K562 (cell line): ENCODE measurements at regions not wholly inside any gene's neighbourhood (a gene's known extent, or its start where the extent isn't known, plus 50 kb on each side); places are given as distances from the start of the nearest gene placed in this dataset.

ENCODE experiments used
- ATF6 ChIP-seq: sonication (generic); formaldehyde crosslinking; IDR thresholded peaks from 2 replicates; pipeline ENCODE4 v1.4.0; 2020; ENCODE audit warnings: mild to moderate bottlenecking, missing genetic modification reagents
- BHLHE40 ChIP-seq: IDR thresholded peaks from 2 replicates; pipeline ENCODE4 v1.6.1; 2011; ENCODE audit warnings: low read length, improper control_type of control experiment
- CEBPZ ChIP-seq: fragments of 150-350 bp; IDR thresholded peaks from 2 replicates; pipeline ENCODE4 v1.6.1; 2014; ENCODE audit warnings: low read depth, mild to moderate bottlenecking, low read length, borderline replicate concordance
- CREB3L1 ChIP-seq: fragments of 450-650 bp; IDR thresholded peaks from 2 replicates; pipeline ENCODE4 v1.6.1; 2014; ENCODE audit warnings: low read depth, mild to moderate bottlenecking, moderate library complexity, borderline replicate concordance
- E4F1 ChIP-seq: fragments of 250-450 bp; sonication (Bioruptor Pico); IDR thresholded peaks from 2 replicates; pipeline ENCODE4 v1.5.0; 2021; ENCODE audit warnings: mild to moderate bottlenecking, borderline replicate concordance
- ESRRA ChIP-seq: fragments of 450-650 bp; IDR thresholded peaks from 2 replicates; pipeline ENCODE4 v1.6.1; 2014; ENCODE audit warnings: low read depth, mild to moderate bottlenecking, moderate library complexity, borderline replicate concordance
- HMG20A ChIP-seq: fragments of 450-650 bp; formaldehyde crosslinking; conservative IDR thresholded peaks from 2 replicates; pipeline ENCODE4 v1.4.0; 2020; ENCODE audit warnings: mild to moderate bottlenecking, mixed read lengths
- NCOA4 ChIP-seq: fragments of 450-650 bp; IDR thresholded peaks from 2 replicates; pipeline ENCODE4 v1.6.1; 2018; ENCODE audit warnings: mild to moderate bottlenecking; ENCODE audit not compliant: partially characterized antibody
- NEUROD1 ChIP-seq: fragments of 150-350 bp; IDR thresholded peaks from 2 replicates; pipeline ENCODE4 v1.6.1; 2014; ENCODE audit warnings: borderline replicate concordance, low read length, low read depth; ENCODE audit not compliant: partially characterized antibody
- PHF21A ChIP-seq: fragments of 450-650 bp; IDR thresholded peaks from 2 replicates; pipeline ENCODE4 v1.6.1; 2017; ENCODE audit warnings: low read depth, borderline replicate concordance
- PREB ChIP-seq: sonication (generic); formaldehyde crosslinking; IDR thresholded peaks from 2 replicates; pipeline ENCODE4 v1.8.1; 2023; ENCODE audit warnings: mild to moderate bottlenecking, missing genetic modification reagents
- RFX7 ChIP-seq: fragments of 250-450 bp; sonication (Bioruptor Pico); IDR thresholded peaks from 2 replicates; pipeline ENCODE4 v1.5.1; 2021; ENCODE audit warnings: mild to moderate bottlenecking
- SRF ChIP-seq, 2 experiments: fragments of 250-450, 450-650 bp in 1 of 2; sonication (Bioruptor Pico) in 1 of 2; sonication (generic) in 1 of 2; formaldehyde crosslinking; IDR thresholded peaks; 2 replicates each; pipeline versions ENCODE4 v1.5.0 to v1.5.1; 2020 to 2022; ENCODE audit warnings: mild to moderate bottlenecking in 1 of 2, missing genetic modification reagents in 1 of 2
- STAT5A ChIP-seq: IDR thresholded peaks from 2 replicates; pipeline ENCODE4 v1.6.1; 2012; ENCODE audit warnings: low read length, inconsistent platforms, borderline replicate concordance
- THRAP3 ChIP-seq: fragments of 450-650 bp; IDR thresholded peaks from 2 replicates; pipeline ENCODE4 v1.6.1; 2016; ENCODE audit warnings: mild to moderate bottlenecking, inconsistent platforms, borderline replicate concordance
- XRCC3 ChIP-seq: fragments of 450-650 bp; IDR thresholded peaks from 2 replicates; pipeline ENCODE4 v1.6.1; 2017; ENCODE audit warnings: mild to moderate bottlenecking, moderate library complexity
- ZC3H11A ChIP-seq: IDR thresholded peaks from 2 replicates; pipeline ENCODE4 v1.6.1; 2012; ENCODE audit warnings: low read depth, low read length, improper control_type of control experiment
- ZSCAN29 ChIP-seq: fragments of 450-650 bp; IDR thresholded peaks from 2 replicates; pipeline ENCODE4 v1.6.1; 2017

GRCh38 chr1:8169364-8170058 is 143.4 kb upstream of the ERRFI1 start (continued):
- TF ChIP-seq THRAP3, result no peak
- no peak; the same call in 1 of the 2 replicates for TF ChIP-seq E4F1
- TF ChIP-seq ZC3H11A, result no peak
- TF ChIP-seq BHLHE40, result peak; percentile 80
- no peak for TF ChIP-seq ESRRA
- TF ChIP-seq ATF6 (CRISPR knock-in tag), result no peak
- no peak for TF ChIP-seq SRF (CRISPR knock-in tag; IDR thresholded peaks at IDR 0.05)
- TF ChIP-seq NEUROD1, result no peak
- no peak for TF ChIP-seq HMG20A (CRISPR knock-in tag)
- no peak for TF ChIP-seq PREB (CRISPR knock-in tag)
- no peak for TF ChIP-seq RFX7 (CRISPR knock-in tag)
- TF ChIP-seq ZSCAN29, result no peak
- no peak for TF ChIP-seq STAT5A
- no peak for TF ChIP-seq NCOA4
- no peak; the same call in 1 of the 2 replicates for TF ChIP-seq PHF21A
- TF ChIP-seq CREB3L1, result no peak
- TF ChIP-seq CEBPZ, result no peak
- no peak for TF ChIP-seq XRCC3
